HL-60 (cell line): ENCODE measurements at regions not wholly inside any gene's neighbourhood (a gene's known extent, or its start where the extent isn't known, plus 50 kb on each side); places are given as distances from the start of the nearest gene placed in this dataset.

Source experiments
- DNase-seq, 2 experiments: peaks; one replicate each; pipeline ENCODE4 v3.0.0-alpha.2; 2010 to 2020; ENCODE audit warnings: low read depth in 1 of 2, low spot score in 1 of 2
- H3K27ac ChIP-seq: fragments of 250-450 bp; sonication (Bioruptor Pico); replicated peaks from 2 replicates; pipeline ENCODE4 v1.5.1; 2020; ENCODE audit warnings: mild to moderate bottlenecking, moderate library complexity
- H3K27me3 ChIP-seq: fragments of 250-450 bp; sonication (Bioruptor Pico); 2 replicates; pipeline ENCODE4 v1.5.1; 2021; ENCODE audit warnings: mild to moderate bottlenecking, moderate library complexity; ENCODE audit not compliant: insufficient read depth, poor library complexity, severe bottlenecking
- H3K4me3 ChIP-seq: replicated peaks from 2 replicates; pipeline ENCODE4 v1.5.1; 2011; ENCODE audit warnings: mild to moderate bottlenecking, control low read depth, low read length; ENCODE audit not compliant: insufficient read depth
- GABPA ChIP-seq: IDR thresholded peaks from 2 replicates; pipeline ENCODE4 v1.6.1; 2012; ENCODE audit warnings: low read depth
- POLR2AphosphoS5 ChIP-seq: IDR thresholded peaks from 2 replicates; pipeline ENCODE4 v1.6.1; 2012; ENCODE audit warnings: low read depth
- REST ChIP-seq: IDR thresholded peaks from 2 replicates; pipeline ENCODE4 v1.6.1; 2012; ENCODE audit warnings: low read depth; ENCODE audit not compliant: insufficient replicate concordance
- SPI1 ChIP-seq: IDR thresholded peaks from 2 replicates; pipeline ENCODE4 v1.6.1; 2012; ENCODE audit warnings: low read depth, mild to moderate bottlenecking, borderline replicate concordance
- TF ChIP-seq, protein P1 (sequence below): IDR thresholded peaks from one replicate; pipeline ENCODE4 v1.5.1; 2011; ENCODE audit warnings: low read length, control low read depth, inconsistent platforms; ENCODE audit not compliant: insufficient read depth

GRCh38 chr2:137892739-137893138, 71.5 kb upstream of the HNMT start:
- Histone ChIP-seq H3K4me3 (no peak overlapping the region), H3K27ac (no peak overlapping the region), H3K27me3 (no peaks in the 10 kb centered on the region)
- no peak for TF ChIP-seq POLR2AphosphoS5
- no peak for TF ChIP-seq GABPA
- TF ChIP-seq, protein P1, sequence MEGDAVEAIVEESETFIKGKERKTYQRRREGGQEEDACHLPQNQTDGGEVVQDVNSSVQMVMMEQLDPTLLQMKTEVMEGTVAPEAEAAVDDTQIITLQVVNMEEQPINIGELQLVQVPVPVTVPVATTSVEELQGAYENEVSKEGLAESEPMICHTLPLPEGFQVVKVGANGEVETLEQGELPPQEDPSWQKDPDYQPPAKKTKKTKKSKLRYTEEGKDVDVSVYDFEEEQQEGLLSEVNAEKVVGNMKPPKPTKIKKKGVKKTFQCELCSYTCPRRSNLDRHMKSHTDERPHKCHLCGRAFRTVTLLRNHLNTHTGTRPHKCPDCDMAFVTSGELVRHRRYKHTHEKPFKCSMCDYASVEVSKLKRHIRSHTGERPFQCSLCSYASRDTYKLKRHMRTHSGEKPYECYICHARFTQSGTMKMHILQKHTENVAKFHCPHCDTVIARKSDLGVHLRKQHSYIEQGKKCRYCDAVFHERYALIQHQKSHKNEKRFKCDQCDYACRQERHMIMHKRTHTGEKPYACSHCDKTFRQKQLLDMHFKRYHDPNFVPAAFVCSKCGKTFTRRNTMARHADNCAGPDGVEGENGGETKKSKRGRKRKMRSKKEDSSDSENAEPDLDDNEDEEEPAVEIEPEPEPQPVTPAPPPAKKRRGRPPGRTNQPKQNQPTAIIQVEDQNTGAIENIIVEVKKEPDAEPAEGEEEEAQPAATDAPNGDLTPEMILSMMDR: no peak
- no peak for TF ChIP-seq SPI1
- no peak for TF ChIP-seq REST
- no peak for DNase-seq

DNA sequence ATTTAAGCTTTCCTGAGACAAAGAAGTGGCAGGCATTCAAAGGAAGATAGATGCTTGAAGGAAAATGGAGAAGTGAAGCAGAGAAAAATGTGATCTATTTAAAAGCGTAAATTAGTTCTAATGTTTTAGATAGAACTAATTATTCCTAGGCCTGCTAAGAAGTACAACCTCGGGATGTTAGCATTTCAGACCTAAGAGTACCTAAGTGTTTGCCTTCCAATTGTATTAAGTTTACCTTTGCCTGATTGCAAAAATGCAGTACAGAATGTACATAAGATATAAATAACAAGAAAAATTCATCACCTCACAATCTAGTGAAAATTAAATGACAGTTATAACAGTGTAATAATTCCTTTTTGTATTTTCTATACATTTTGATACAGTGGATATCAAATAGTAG, 71.1 kb upstream of the HNMT start:
- H3K27me3 ChIP-seq: no peaks in the 10 kb centered on the region
- no peak overlapping the region for H3K4me3 ChIP-seq
- no peak for TF ChIP-seq SPI1
- TF ChIP-seq POLR2AphosphoS5: no peak
- TF ChIP-seq, protein P1: no peak
- TF ChIP-seq REST: no peak
- TF ChIP-seq GABPA: no peak
- H3K27ac ChIP-seq: no peak overlapping the region
- no peak for DNase-seq

DNA sequence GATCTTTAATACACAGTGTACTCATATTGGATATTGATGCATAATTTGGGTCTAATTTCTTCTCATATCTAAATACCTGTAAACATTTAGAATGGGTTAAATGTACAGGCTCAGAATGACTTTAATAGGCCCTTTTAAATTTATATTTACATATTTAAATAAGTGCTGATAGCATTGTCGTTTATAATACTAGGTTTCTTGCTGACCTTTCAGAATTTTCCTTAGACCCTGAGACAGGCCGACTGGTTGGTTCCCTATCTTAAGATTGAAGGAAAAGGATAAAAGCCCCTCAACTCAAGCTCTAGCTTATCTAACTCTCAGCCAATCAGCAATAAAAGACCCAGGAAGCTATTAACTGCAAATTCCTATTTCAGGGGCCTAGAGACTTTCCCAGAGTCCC, 67.8 kb upstream of the HNMT start:
- no peak overlapping the region for H3K4me3 ChIP-seq

More for the DNA sequence above, 67.8 kb upstream of the HNMT start:
- H3K27me3 ChIP-seq: no peaks in the 10 kb centered on the region
- DNase-seq: no peak
- H3K27ac ChIP-seq: no peak overlapping the region
- TF ChIP-seq REST: no peak
- TF ChIP-seq GABPA: no peak
- TF ChIP-seq, protein P1: no peak
- TF ChIP-seq POLR2AphosphoS5: no peak
- TF ChIP-seq SPI1: no peak
